Neuronal stem cell (in vitro differentiated cells): ENCODE measurements at regions not wholly inside any gene's neighbourhood (a gene's known extent, or its start where the extent isn't known, plus 50 kb on each side); places are given as distances from the start of the nearest gene placed in this dataset.

ENCODE experiments used
- DNase-seq: peaks from one replicate; pipeline ENCODE4 v3.0.0-alpha.2; 2013; ENCODE audit warnings: low spot score
- H2AFZ ChIP-seq: one replicate; pipeline ENCODE4 v1.6.1; 2013; ENCODE audit warnings: mild to moderate bottlenecking, low read length, inconsistent platforms
- H2AK5ac ChIP-seq: 2 replicates; pipeline ENCODE4 v1.6.1; 2013; ENCODE audit warnings: low read depth, mild to moderate bottlenecking, inconsistent platforms, low read length, moderate library complexity, mixed read lengths
- H2BK120ac ChIP-seq: 2 replicates; pipeline ENCODE4 v1.6.1; 2013; ENCODE audit warnings: low read depth, mild to moderate bottlenecking, inconsistent platforms, low read length, moderate library complexity, mixed read lengths
- H2BK12ac ChIP-seq: one replicate; pipeline ENCODE4 v1.6.1; 2013; ENCODE audit warnings: low read length, inconsistent platforms
- H2BK15ac ChIP-seq: 2 replicates; pipeline ENCODE4 v1.6.1; 2013; ENCODE audit warnings: mild to moderate bottlenecking, low read length, inconsistent platforms, mixed read lengths
- H2BK5ac ChIP-seq: one replicate; pipeline ENCODE4 v1.6.1; 2013; ENCODE audit warnings: inconsistent platforms, mild to moderate bottlenecking, low read length, moderate library complexity
- H3K14ac ChIP-seq: one replicate; pipeline ENCODE4 v1.6.1; 2013; ENCODE audit warnings: low read length, inconsistent platforms
- H3K18ac ChIP-seq: 2 replicates; pipeline ENCODE4 v1.6.1; 2013; ENCODE audit warnings: low read length, inconsistent platforms
- H3K23ac ChIP-seq: 2 replicates; pipeline ENCODE4 v1.6.1; 2013; ENCODE audit warnings: low read depth, mild to moderate bottlenecking, mixed read lengths, low read length, inconsistent platforms; ENCODE audit not compliant: poor library complexity
- H3K27ac ChIP-seq: replicated peaks from 3 replicates; pipeline ENCODE4 v1.5.1; 2013; ENCODE audit warnings: low read length, inconsistent platforms
- H3K27me3 ChIP-seq, 3 experiments: 2 replicates each; pipeline ENCODE4 v1.6.1; 2013; ENCODE audit warnings: low read length in 3 of 3, mild to moderate bottlenecking in 2 of 3, inconsistent platforms in 1 of 3, low read depth in 1 of 3, mixed read lengths in 1 of 3, moderate library complexity in 1 of 3; ENCODE audit not compliant: control insufficient read depth in 3 of 3, insufficient read depth in 3 of 3
- H3K36me3 ChIP-seq, 2 donors: replicated peaks in 1 of 2; 2 replicates each; pipeline ENCODE4 v1.6.1; 2013; ENCODE audit warnings: low read length in 2 of 2; ENCODE audit not compliant: control insufficient read depth in 2 of 2, insufficient read depth in 2 of 2
- H3K4ac ChIP-seq: 2 replicates; pipeline ENCODE4 v1.6.1; 2013; ENCODE audit warnings: inconsistent platforms, mild to moderate bottlenecking, low read length, moderate library complexity
- H3K4me1 ChIP-seq, 2 donors: 1 replicate in 1 of 2; 2 replicates in 1 of 2; pipeline ENCODE4 v1.6.1; 2013; ENCODE audit warnings: low read length in 2 of 2, low read depth in 1 of 2; ENCODE audit not compliant: control insufficient read depth in 2 of 2, insufficient read depth in 1 of 2
- H3K4me2 ChIP-seq: one replicate; pipeline ENCODE4 v1.6.1; 2013; ENCODE audit warnings: mild to moderate bottlenecking, low read length, inconsistent platforms; ENCODE audit not compliant: insufficient read depth, poor library complexity, severe bottlenecking
- H3K4me3 ChIP-seq, 2 donors: 2 replicates each; pipeline ENCODE4 v1.5.1; 2013; ENCODE audit warnings: low read length in 2 of 2, mild to moderate bottlenecking in 2 of 2, inconsistent platforms in 1 of 2, moderate library complexity in 1 of 2
- H3K79me1 ChIP-seq: one replicate; pipeline ENCODE4 v1.6.1; 2013; ENCODE audit warnings: low read depth, mild to moderate bottlenecking, inconsistent platforms, low read length, moderate library complexity
- H3K9ac ChIP-seq: one replicate; pipeline ENCODE4 v1.6.1; 2013; ENCODE audit warnings: mild to moderate bottlenecking, low read depth, low read length, inconsistent platforms; ENCODE audit not compliant: poor library complexity
- H3K9me3 ChIP-seq, 2 donors: replicated peaks in 1 of 2; 2 replicates each; pipeline versions ENCODE3 to v1.6.1; 2013; ENCODE audit warnings: low read length in 2 of 2, mild to moderate bottlenecking in 2 of 2, inconsistent platforms in 1 of 2, low read depth in 1 of 2, mixed read lengths in 1 of 2, moderate library complexity in 1 of 2; ENCODE audit not compliant: control insufficient read depth in 2 of 2, insufficient read depth in 1 of 2
- H4K8ac ChIP-seq: one replicate; pipeline ENCODE4 v1.6.1; 2013; ENCODE audit warnings: low read depth, mild to moderate bottlenecking, inconsistent platforms, low read length, moderate library complexity
- H4K91ac ChIP-seq: one replicate; pipeline ENCODE4 v1.6.1; 2013; ENCODE audit warnings: low read length, low read depth, mild to moderate bottlenecking, inconsistent platforms; ENCODE audit not compliant: poor library complexity
- WGBS, 2 donors: extraction: QIAGEN DNeasy Blood & Tissue Kit; methylation state at CpG; one replicate each; pipeline ENCODE4 v1.1.7; 2013; ENCODE audit warnings: missing lambda C conversion rate in 2 of 2, mixed read lengths in 1 of 2; ENCODE audit not compliant: insufficient read length in 2 of 2, insufficient replicate concordance in 1 of 2; ENCODE audit errors: extremely low coverage in 2 of 2; 5-methylcytosine and 5-hydroxymethylcytosine counted together

- Histone ChIP-seq H3K27me3 (no peaks in the 10 kb centered on the region), H2AFZ (no peak overlapping the region), H3K36me3 (no peaks in the 10 kb centered on the region), H2BK120ac (no peak overlapping the region), H3K4me3 (no peak overlapping the region), H3K9ac (no peak overlapping the region), H3K27ac (no peak overlapping the region), H3K23ac (no peak overlapping the region), H3K79me1 (no peaks in the 10 kb centered on the region), H2BK12ac (no peak overlapping the region), H2AK5ac (no peak overlapping the region), H3K18ac (no peak overlapping the region), H3K4me1 (peaks cover 0 to 3% of the 10 kb centered on the region in 2 donors), H3K9me3 (peaks cover 3 to 8% of the 10 kb centered on the region in 2 donors), H4K8ac (no peak overlapping the region), H4K91ac (no peak overlapping the region), H3K4ac (no peak overlapping the region), H3K4me2 (no peak overlapping the region), H2BK5ac (no peak overlapping the region), H2BK15ac (no peak overlapping the region), H3K14ac (no peak overlapping the region)
- no CpG with 5 or more reads among the region's 1 CpG for WGBS, 2 donors
- DNase-seq, result no peak
These were observed 68.4 kb downstream of the MEX3B start for GRCh38 chr15:81977464-81977863.

DNA sequence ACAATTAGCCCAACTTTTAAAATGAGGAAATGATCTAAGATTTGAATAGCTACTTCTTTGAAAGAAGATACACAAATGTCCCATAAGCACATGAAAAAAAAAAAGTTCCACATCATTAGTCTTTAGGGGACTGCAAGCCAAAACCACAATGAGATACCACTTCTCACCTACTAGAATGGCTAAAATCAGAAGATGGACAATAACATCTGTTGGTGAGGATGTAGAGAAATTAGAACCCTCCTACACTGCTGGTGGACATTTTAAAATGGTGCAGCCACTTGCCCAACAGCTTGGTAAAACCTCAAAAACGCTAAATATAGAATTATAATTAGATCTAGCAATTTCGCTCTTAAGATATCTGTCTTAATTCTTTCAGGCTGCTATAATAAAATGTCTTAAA, 77.1 kb downstream of the MEX3B start:
- Histone ChIP-seq H3K4me2 (no peak overlapping the region), H3K18ac (no peak overlapping the region)
- WGBS, 2 donors, result no CpG with 5 or more reads among the region's 2 CpGs

GRCh38 chr15:81966631-81967030, 79.2 kb downstream of the MEX3B start:
- Histone ChIP-seq H3K14ac (no peak overlapping the region), H3K4me3 (no peak overlapping the region), H3K23ac (no peak overlapping the region), H3K4ac (no peak overlapping the region), H2BK12ac (no peak overlapping the region), H3K4me2 (no peak overlapping the region), H3K18ac (no peak overlapping the region), H3K36me3 (no peaks in the 10 kb centered on the region), H2BK5ac (no peak overlapping the region), H2AFZ (no peak overlapping the region), H3K9ac (no peak overlapping the region), H2BK15ac (no peak overlapping the region), H2AK5ac (no peak overlapping the region), H3K4me1 (no peaks in the 10 kb centered on the region), H3K27ac (no peak overlapping the region), H4K91ac (no peak overlapping the region), H4K8ac (no peak overlapping the region), H3K27me3 (no peaks in the 10 kb centered on the region), H3K9me3 (no peaks in the 10 kb centered on the region), H2BK120ac (no peak overlapping the region), H3K79me1 (no peaks in the 10 kb centered on the region)
- no peak for DNase-seq
- WGBS, 2 donors, result no CpG with 5 or more reads among the region's 3 CpGs

More for the DNA sequence above, 77.1 kb downstream of the MEX3B start:
- Histone ChIP-seq H3K4me1 (no peaks in the 10 kb centered on the region), H3K23ac (no peak overlapping the region), H4K8ac (no peak overlapping the region), H3K4me3 (no peak overlapping the region), H3K27me3 (no peaks in the 10 kb centered on the region), H2BK5ac (no peak overlapping the region), H2BK15ac (no peak overlapping the region), H3K27ac (no peak overlapping the region), H2BK12ac (no peak overlapping the region), H3K9me3 (no peaks in the 10 kb centered on the region), H3K14ac (no peak overlapping the region), H3K36me3 (no peaks in the 10 kb centered on the region), H2BK120ac (no peak overlapping the region), H3K9ac (no peak overlapping the region), H3K79me1 (no peaks in the 10 kb centered on the region), H2AK5ac (no peak overlapping the region), H3K4ac (no peak overlapping the region), H4K91ac (no peak overlapping the region), H2AFZ (no peak overlapping the region)
- DNase-seq, result no peak

DNA sequence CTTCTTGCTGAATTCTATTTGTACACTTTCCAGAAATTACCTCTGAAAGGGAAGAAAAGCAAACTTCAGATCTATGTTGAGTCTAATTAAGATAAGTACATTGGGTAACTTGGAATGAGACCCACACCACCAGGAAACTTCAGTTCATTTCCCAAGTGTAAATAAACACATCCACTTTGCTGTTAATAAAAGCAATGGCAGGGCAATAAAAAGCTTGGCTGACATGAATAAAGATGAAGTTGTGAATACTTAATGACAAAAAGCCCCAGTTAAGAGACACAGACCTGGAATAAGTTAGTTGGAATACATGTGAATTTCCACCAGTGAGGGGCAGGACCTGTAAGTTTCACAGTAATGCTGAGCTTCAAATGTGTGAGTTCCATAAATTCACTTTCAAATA, 83.3 kb downstream of the MEX3B start:
- no peak overlapping the region for H3K18ac ChIP-seq
- no peaks in the 10 kb centered on the region for H3K4me1 ChIP-seq
- no peak overlapping the region for H3K27ac ChIP-seq
- no peak overlapping the region for H3K14ac ChIP-seq
- H2AK5ac ChIP-seq, result no peak overlapping the region
- H4K91ac ChIP-seq, result no peak overlapping the region
- no peak overlapping the region for H2AFZ ChIP-seq
- H3K36me3 ChIP-seq, result no peaks in the 10 kb centered on the region
- H2BK15ac ChIP-seq, result no peak overlapping the region
- H3K9me3 ChIP-seq, result no peaks in the 10 kb centered on the region
- H3K9ac ChIP-seq, result no peak overlapping the region
- H3K4me3 ChIP-seq, result no peak overlapping the region
- no peak overlapping the region for H3K4ac ChIP-seq
- no peak for DNase-seq
- H2BK120ac ChIP-seq, result no peak overlapping the region
- H3K23ac ChIP-seq, result no peak overlapping the region
- no peak overlapping the region for H2BK12ac ChIP-seq
- no peaks in the 10 kb centered on the region for H3K79me1 ChIP-seq
- no peak overlapping the region for H3K4me2 ChIP-seq
- H2BK5ac ChIP-seq, result no peak overlapping the region
- no peaks in the 10 kb centered on the region for H3K27me3 ChIP-seq
- H4K8ac ChIP-seq, result no peak overlapping the region
